A673 (cell line): ENCODE measurements at regions not wholly inside any gene's neighbourhood (a gene's known extent, or its start where the extent isn't known, plus 50 kb on each side); places are given as distances from the start of the nearest gene placed in this dataset.

Experiments used
- EZH2 ChIP-seq: fragments of 200-600 bp; sonication (generic); IDR thresholded peaks from 2 replicates; pipeline ENCODE4 v1.6.1; 2017; ENCODE audit warnings: borderline replicate concordance, low read depth, mild to moderate bottlenecking, mixed read lengths, antibody characterized with exemption, low read length; ENCODE audit not compliant: poor library complexity, severe bottlenecking
- TF ChIP-seq, protein P1 (sequence below): fragments of 300-800, 200-600 bp; sonication (generic); conservative IDR thresholded peaks from 2 replicates; pipeline ENCODE4 v1.5.1; 2017; ENCODE audit warnings: low read depth, mild to moderate bottlenecking, antibody characterized with exemption, low read length, moderate library complexity, mixed read lengths

DNA sequence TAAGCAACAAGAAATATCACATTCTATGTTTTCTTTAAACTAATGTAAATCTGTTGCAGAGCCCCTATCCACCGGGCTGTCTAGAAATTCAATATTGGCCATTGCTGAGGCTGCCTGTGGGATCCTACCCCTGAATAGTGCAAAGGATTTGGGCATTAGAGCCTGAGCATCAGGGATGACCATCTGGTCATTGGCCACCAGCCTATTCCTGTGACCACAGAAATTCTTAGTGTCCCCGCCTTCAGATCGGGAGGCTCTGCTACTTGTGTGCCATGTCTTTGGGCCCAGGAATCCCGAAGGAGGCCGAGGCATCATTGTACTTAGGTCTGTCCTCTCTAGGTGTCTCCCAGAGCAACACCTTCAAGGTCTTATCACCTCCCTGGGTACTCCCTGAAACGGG is 73.8 kb downstream of the HRH4 start:
- TF ChIP-seq, protein P1, sequence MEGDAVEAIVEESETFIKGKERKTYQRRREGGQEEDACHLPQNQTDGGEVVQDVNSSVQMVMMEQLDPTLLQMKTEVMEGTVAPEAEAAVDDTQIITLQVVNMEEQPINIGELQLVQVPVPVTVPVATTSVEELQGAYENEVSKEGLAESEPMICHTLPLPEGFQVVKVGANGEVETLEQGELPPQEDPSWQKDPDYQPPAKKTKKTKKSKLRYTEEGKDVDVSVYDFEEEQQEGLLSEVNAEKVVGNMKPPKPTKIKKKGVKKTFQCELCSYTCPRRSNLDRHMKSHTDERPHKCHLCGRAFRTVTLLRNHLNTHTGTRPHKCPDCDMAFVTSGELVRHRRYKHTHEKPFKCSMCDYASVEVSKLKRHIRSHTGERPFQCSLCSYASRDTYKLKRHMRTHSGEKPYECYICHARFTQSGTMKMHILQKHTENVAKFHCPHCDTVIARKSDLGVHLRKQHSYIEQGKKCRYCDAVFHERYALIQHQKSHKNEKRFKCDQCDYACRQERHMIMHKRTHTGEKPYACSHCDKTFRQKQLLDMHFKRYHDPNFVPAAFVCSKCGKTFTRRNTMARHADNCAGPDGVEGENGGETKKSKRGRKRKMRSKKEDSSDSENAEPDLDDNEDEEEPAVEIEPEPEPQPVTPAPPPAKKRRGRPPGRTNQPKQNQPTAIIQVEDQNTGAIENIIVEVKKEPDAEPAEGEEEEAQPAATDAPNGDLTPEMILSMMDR, result no peak
- TF ChIP-seq EZH2, result no peak
